OCI-LY7 (cell line): ENCODE measurements at regions not wholly inside any gene's neighbourhood (a gene's known extent, or its start where the extent isn't known, plus 50 kb on each side); places are given as distances from the start of the nearest gene placed in this dataset.

ENCODE experiments used
- BruUV-seq: library from RNA; stranded (reverse); fragments of 400-500 nt; replicated peaks from 2 replicates; lab custom pipeline; 2021; lab: Mats Ljungman, UMichigan
- CTCF ChIA-PET: fragments of 300-600 bp; sonication (Branson Sonifier 250); formaldehyde crosslinking; loops from one replicate; lab custom pipeline; 2022; ENCODE audit warnings: antibody characterized with exemption; ENCODE audit not compliant: unreplicated experiment; lab: Charles Lee
- POLR2A ChIA-PET: fragments of 300-600 bp; sonication (Branson Sonifier 250); formaldehyde crosslinking; loops from one replicate; lab custom pipeline; 2022; ENCODE audit warnings: antibody characterized with exemption; lab: Charles Lee
- DNase-seq: peaks from one replicate; pipeline ENCODE4 v3.0.0-alpha.2; 2015; ENCODE audit warnings: low spot score
- H2AFZ ChIP-seq: fragments of 200-600 bp; sonication (generic), shearing (Covaris generic); 2 replicates; pipeline ENCODE4 v1.6.1; 2014; ENCODE audit warnings: mild to moderate bottlenecking, antibody characterized with exemption, low read length, moderate library complexity
- H3K27ac ChIP-seq: fragments of 200-600 bp; sonication (generic); 2 replicates; pipeline ENCODE4 v1.5.1; 2014; ENCODE audit warnings: mixed run types, low read depth, mild to moderate bottlenecking, moderate library complexity, low read length, inconsistent platforms; ENCODE audit not compliant: poor library complexity, severe bottlenecking
- H3K36me3 ChIP-seq: fragments of 200-600 bp; sonication (generic); 2 replicates; pipeline ENCODE4 v1.6.1; 2014; ENCODE audit warnings: mild to moderate bottlenecking, antibody characterized with exemption, low read length, moderate library complexity, mixed read lengths; ENCODE audit not compliant: insufficient read depth
- H3K4me1 ChIP-seq: fragments of 200-600 bp; sonication (generic); 2 replicates; pipeline ENCODE4 v1.5.1; 2014; ENCODE audit warnings: mild to moderate bottlenecking, low read length; ENCODE audit not compliant: insufficient read depth, poor library complexity, severe bottlenecking
- H3K4me2 ChIP-seq: fragments of 200-600 bp; sonication (generic); 2 replicates; pipeline ENCODE4 v1.6.1; 2014; ENCODE audit warnings: mild to moderate bottlenecking, low read length
- H3K4me3 ChIP-seq: fragments of 200-600 bp; sonication (generic); 2 replicates; pipeline ENCODE4 v1.5.1; 2014; ENCODE audit warnings: mild to moderate bottlenecking, low read depth, low read length; ENCODE audit not compliant: poor library complexity, severe bottlenecking
- H3K79me2 ChIP-seq: fragments of 200-600 bp; sonication (generic); 2 replicates; pipeline ENCODE4 v1.6.1; 2016; ENCODE audit warnings: low read depth, mild to moderate bottlenecking, low read length, moderate library complexity, mixed read lengths; ENCODE audit not compliant: insufficient read depth
- H3K9me2 ChIP-seq: fragments of 200-600 bp; sonication (generic); 2 replicates; pipeline ENCODE4 v1.6.1; 2016; ENCODE audit warnings: mild to moderate bottlenecking, low read length, mixed read lengths; ENCODE audit not compliant: insufficient read depth
- H3K9me3 ChIP-seq: fragments of 200-600 bp; sonication (generic); 2 replicates; pipeline ENCODE4 v1.6.1; 2014; ENCODE audit warnings: mild to moderate bottlenecking, mixed run types, low read length, mixed read lengths
- H4K20me1 ChIP-seq: fragments of 200-600 bp; sonication (generic); 2 replicates; pipeline ENCODE4 v1.6.1; 2014; ENCODE audit warnings: mild to moderate bottlenecking, antibody characterized with exemption, low read length, moderate library complexity, mixed read lengths; ENCODE audit not compliant: insufficient read depth
- CTCF ChIP-seq: fragments of 200-600 bp; sonication (generic); conservative IDR thresholded peaks from 2 replicates; pipeline ENCODE4 v1.5.1; 2014; ENCODE audit warnings: mild to moderate bottlenecking, antibody characterized with exemption, low read length, moderate library complexity, mixed read lengths
- EZH2phosphoT487 ChIP-seq: fragments of 200-600 bp; sonication (generic); IDR thresholded peaks from 2 replicates; pipeline ENCODE4 v1.6.1; 2018; ENCODE audit warnings: low read depth, borderline replicate concordance, mild to moderate bottlenecking, mixed run types, antibody characterized with exemption, low read length, moderate library complexity, mixed read lengths
- intact Hi-C: fragments of 100-400 bp; cut with micrococcal nuclease; formaldehyde crosslinking; loops from one replicate; pipeline ENCODE4 v1.10.0; 2022; ENCODE audit not compliant: unreplicated experiment

- no peak overlapping the region for H3K27ac ChIP-seq
- ChIA-PET POLR2A (no interaction called here), CTCF (no interaction called here)
- TF ChIP-seq CTCF: no peak
- no peak for TF ChIP-seq EZH2phosphoT487
- no peaks in the 10 kb centered on the region for H3K36me3 ChIP-seq
- H3K4me2 ChIP-seq: no peak overlapping the region
- no peaks in the 10 kb centered on the region for H3K9me2 ChIP-seq
- no peak overlapping the region for H2AFZ ChIP-seq
- intact Hi-C loops: no loop called here
- no peaks in the 10 kb centered on the region for H4K20me1 ChIP-seq
- no peak overlapping the region for H3K4me3 ChIP-seq
- BruUV-seq: no TSS peak
- DNase-seq: no peak
- no peaks in the 10 kb centered on the region for H3K4me1 ChIP-seq
- no peaks in the 10 kb centered on the region for H3K79me2 ChIP-seq
- no peaks in the 10 kb centered on the region for H3K9me3 ChIP-seq
Measured at GRCh38 chr7:11252705-11253272, 279.1 kb downstream of the PHF14 start.

GRCh38 chr7:11256501-11256900 is 282.8 kb downstream of the PHF14 start:
- no peak overlapping the region for H3K4me3 ChIP-seq
- POLR2A ChIA-PET: interaction anchor here (0.6 to 1.0 kb wide), 3 partner anchors 31 to 76 kb away, joined by 3 read pairs; no protein-coding TSS in a partner anchor
- no peaks in the 10 kb centered on the region for H3K9me2 ChIP-seq
- intact Hi-C loops: no loop called here
- H3K79me2 ChIP-seq: no peaks in the 10 kb centered on the region
- no peak overlapping the region for H3K27ac ChIP-seq
- no peaks in the 10 kb centered on the region for H3K9me3 ChIP-seq
- BruUV-seq: no TSS peak
- H4K20me1 ChIP-seq: no peaks in the 10 kb centered on the region
- H2AFZ ChIP-seq: no peak overlapping the region
- TF ChIP-seq CTCF (no peak), EZH2phosphoT487 (no peak)
- no peak for DNase-seq
- no peak overlapping the region for H3K4me2 ChIP-seq
- no peaks in the 10 kb centered on the region for H3K36me3 ChIP-seq
- no peaks in the 10 kb centered on the region for H3K4me1 ChIP-seq
- CTCF ChIA-PET: interaction anchor here (0.6 kb wide), 2 partner anchors 298 to 704 kb away, joined by 3 to 5 read pairs; no protein-coding TSS in a partner anchor

GRCh38 chr7:11261470-11261869 is 287.8 kb downstream of the PHF14 start:
- H3K27ac ChIP-seq: no peak overlapping the region
- no peak for DNase-seq
- no peaks in the 10 kb centered on the region for H3K9me2 ChIP-seq
- no peak for TF ChIP-seq EZH2phosphoT487
- TF ChIP-seq CTCF: no peak
- no peaks in the 10 kb centered on the region for H3K9me3 ChIP-seq
- ChIA-PET CTCF (no interaction called here), POLR2A (interaction anchor here (0.7 kb wide), 1 partner anchor 10 kb away, joined by 4 read pairs; no protein-coding TSS in a partner anchor)
- intact Hi-C loops: no loop called here
- no peaks in the 10 kb centered on the region for H4K20me1 ChIP-seq
- H2AFZ ChIP-seq: no peak overlapping the region
- no peaks in the 10 kb centered on the region for H3K36me3 ChIP-seq
- no peaks in the 10 kb centered on the region for H3K79me2 ChIP-seq
- no peaks in the 10 kb centered on the region for H3K4me1 ChIP-seq
- no peak overlapping the region for H3K4me2 ChIP-seq
- no peak overlapping the region for H3K4me3 ChIP-seq
- BruUV-seq: no TSS peak
